ENCODE measurements at regions not wholly inside any gene's neighbourhood (a gene's known extent, or its start where the extent isn't known, plus 50 kb on each side); places are given as distances from the start of the nearest gene placed in this dataset.

DNA sequence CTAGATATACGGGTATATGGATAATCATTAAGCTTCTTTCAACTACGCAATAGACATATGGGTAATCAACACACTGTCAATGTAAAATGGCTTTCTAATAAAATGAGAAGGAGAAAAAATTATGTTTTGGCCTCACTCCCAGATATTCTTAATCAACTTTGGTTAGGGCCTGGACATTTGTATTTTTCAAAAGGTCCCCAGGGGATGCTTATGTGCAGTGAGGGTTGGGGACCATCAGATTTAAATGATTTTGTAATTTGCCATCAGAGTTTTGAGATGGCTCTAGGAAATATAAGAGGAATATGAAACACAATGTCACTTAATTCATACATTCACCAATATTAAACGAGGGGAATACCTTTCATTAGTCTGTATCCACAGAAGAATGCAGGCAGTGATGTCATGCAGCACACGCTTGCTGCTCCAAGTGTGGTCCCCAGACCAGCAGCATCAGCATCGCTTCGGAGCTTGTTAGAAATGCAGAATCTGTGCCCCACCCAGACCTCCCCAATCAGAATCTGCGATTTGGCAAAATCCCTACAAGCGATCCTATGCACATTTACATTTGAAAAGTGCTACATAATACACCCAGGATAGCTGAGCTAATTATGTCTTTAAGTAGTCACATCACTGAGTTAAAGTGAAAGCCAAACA, 75.1 kb downstream of the INHBA start:
- Histone ChIP-seq H3K36me3 (ENCODE audit: low read length) (no peaks in the 10 kb centered on the region), H2AFZ (ENCODE audit: low read depth, low read length, severe bottlenecking) (no peak overlapping the region), H3K9ac (ENCODE audit: low read length) (no peak overlapping the region), H4K20me1 (ENCODE audit: low read depth, low read length) (no peaks in the 10 kb centered on the region), H3K27ac (ENCODE audit: low read depth, low read length) (no peak overlapping the region), H3K4me3 (ENCODE audit: insufficient read depth, low read length, poor library complexity, severe bottlenecking) (no peak overlapping the region), H3K9me3 (ENCODE audit: insufficient read depth, low read length) (no peaks in the 10 kb centered on the region), H3K9me2 (replicated peaks; ENCODE audit: insufficient read depth, low read length) (no peaks in the 10 kb centered on the region), H3K4me2 (ENCODE audit: low read depth, low read length, poor library complexity, severe bottlenecking) (no peak overlapping the region), H3K27me3 (ENCODE audit: low read length) (no peaks in the 10 kb centered on the region), H3F3A (ENCODE audit: insufficient read depth) (no peaks in the 10 kb centered on the region), H3K79me2 (ENCODE audit: insufficient read depth, low read length) (no peaks in the 10 kb centered on the region)
- TF ChIP-seq EZH2phosphoT487 (conservative IDR thresholded peaks at IDR 0.05; ENCODE audit: low read length), result no peak

DNA sequence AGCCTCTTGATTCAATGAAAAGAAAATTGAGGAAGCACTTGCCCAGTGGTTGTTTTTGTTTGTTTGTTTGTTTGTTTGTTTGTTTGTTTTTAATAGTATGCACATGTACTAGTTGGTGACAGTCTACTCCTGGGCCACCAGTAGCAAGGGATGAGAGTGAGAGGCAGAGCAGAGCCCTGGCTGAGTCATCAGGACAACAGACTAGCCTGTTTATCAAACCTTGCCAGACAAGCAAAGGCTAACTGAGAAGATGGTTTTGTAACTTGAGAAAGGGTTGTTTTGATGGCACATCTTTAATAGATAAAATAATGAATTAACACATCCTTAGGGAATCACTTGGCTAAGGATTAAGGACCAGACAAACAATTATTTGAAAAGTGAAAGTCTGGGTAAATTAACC, 78.1 kb downstream of the INHBA start:
- Histone ChIP-seq H2AFZ (ENCODE audit: low read depth, low read length, severe bottlenecking) (no peak overlapping the region), H3K4me2 (ENCODE audit: low read depth, low read length, poor library complexity, severe bottlenecking) (no peak overlapping the region), H3K79me2 (ENCODE audit: insufficient read depth, low read length) (no peaks in the 10 kb centered on the region), H3K27ac (ENCODE audit: low read depth, low read length) (no peak overlapping the region), H3K4me3 (ENCODE audit: insufficient read depth, low read length, poor library complexity, severe bottlenecking) (no peak overlapping the region), H3K27me3 (ENCODE audit: low read length) (no peaks in the 10 kb centered on the region), H3K9me2 (replicated peaks; ENCODE audit: insufficient read depth, low read length) (no peaks in the 10 kb centered on the region), H3K9ac (ENCODE audit: low read length) (no peak overlapping the region), H3F3A (ENCODE audit: insufficient read depth) (no peaks in the 10 kb centered on the region), H3K36me3 (ENCODE audit: low read length) (no peaks in the 10 kb centered on the region), H4K20me1 (ENCODE audit: low read depth, low read length) (no peaks in the 10 kb centered on the region), H3K9me3 (ENCODE audit: insufficient read depth, low read length) (no peaks in the 10 kb centered on the region)
- TF ChIP-seq, protein P1, sequence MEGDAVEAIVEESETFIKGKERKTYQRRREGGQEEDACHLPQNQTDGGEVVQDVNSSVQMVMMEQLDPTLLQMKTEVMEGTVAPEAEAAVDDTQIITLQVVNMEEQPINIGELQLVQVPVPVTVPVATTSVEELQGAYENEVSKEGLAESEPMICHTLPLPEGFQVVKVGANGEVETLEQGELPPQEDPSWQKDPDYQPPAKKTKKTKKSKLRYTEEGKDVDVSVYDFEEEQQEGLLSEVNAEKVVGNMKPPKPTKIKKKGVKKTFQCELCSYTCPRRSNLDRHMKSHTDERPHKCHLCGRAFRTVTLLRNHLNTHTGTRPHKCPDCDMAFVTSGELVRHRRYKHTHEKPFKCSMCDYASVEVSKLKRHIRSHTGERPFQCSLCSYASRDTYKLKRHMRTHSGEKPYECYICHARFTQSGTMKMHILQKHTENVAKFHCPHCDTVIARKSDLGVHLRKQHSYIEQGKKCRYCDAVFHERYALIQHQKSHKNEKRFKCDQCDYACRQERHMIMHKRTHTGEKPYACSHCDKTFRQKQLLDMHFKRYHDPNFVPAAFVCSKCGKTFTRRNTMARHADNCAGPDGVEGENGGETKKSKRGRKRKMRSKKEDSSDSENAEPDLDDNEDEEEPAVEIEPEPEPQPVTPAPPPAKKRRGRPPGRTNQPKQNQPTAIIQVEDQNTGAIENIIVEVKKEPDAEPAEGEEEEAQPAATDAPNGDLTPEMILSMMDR (IDR thresholded peaks at IDR 0.05; ENCODE audit: insufficient read depth, low read length, poor library complexity, severe bottlenecking), result no peak
- no peak for TF ChIP-seq EZH2phosphoT487 (conservative IDR thresholded peaks at IDR 0.05; ENCODE audit: low read length)

DNA sequence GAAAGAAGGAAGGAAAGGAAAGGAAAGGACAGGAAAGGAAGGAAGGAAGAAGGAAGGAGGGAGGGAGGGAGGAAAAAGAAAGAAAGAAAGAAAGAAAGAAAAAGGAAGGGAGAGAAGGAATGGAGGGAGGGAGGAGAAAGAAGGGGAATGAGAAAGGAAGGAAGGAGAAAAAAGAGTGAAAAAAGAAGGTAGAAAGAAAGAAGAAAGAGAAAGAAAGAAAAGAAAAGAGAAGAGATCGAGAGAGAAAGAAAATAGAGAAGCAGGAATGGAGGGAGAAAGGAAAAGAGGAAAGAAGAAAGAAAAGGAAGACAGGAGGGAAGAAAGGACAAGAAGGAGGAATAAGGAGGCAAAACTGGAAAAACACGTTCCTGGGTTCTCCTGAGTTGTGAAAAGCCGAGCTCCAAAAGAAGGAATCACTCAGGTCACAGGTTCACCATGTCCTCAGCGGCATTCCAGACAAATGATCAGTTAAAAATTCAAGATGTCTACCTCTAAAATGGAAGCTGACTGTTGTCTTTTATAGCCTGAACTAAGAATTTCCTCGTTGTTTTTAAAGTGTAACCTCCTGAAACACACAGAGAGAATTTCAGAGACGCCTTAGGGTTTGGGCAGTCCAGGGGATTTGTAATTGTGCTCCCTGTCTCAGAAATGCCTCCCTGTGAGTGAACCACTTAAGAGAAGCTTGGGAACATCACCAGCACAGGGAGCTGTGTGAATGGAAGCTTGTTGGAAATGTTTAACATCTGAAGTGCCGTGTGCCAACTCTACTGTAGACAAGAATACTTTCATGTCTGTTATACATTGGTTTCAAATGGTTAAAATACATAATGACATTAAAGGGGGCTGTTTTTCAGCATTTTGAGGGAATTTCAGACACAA, 80.7 kb downstream of the INHBA start:
- no peaks in the 10 kb centered on the region for H3K9me2 ChIP-seq (replicated peaks; ENCODE audit: insufficient read depth, low read length)
- no peaks in the 10 kb centered on the region for H4K20me1 ChIP-seq (ENCODE audit: low read depth, low read length)
- H3F3A ChIP-seq (ENCODE audit: insufficient read depth), result no peaks in the 10 kb centered on the region
- H3K9me3 ChIP-seq (ENCODE audit: insufficient read depth, low read length), result no peaks in the 10 kb centered on the region
- no peak overlapping the region for H3K9ac ChIP-seq (ENCODE audit: low read length)
- H3K4me2 ChIP-seq (ENCODE audit: low read depth, low read length, poor library complexity, severe bottlenecking), result no peak overlapping the region
- H3K4me3 ChIP-seq (ENCODE audit: insufficient read depth, low read length, poor library complexity, severe bottlenecking), result no peak overlapping the region
- no peaks in the 10 kb centered on the region for H3K27me3 ChIP-seq (ENCODE audit: low read length)
- H2AFZ ChIP-seq (ENCODE audit: low read depth, low read length, severe bottlenecking), result no peak overlapping the region
- H3K27ac ChIP-seq (ENCODE audit: low read depth, low read length), result no peak overlapping the region
- H3K36me3 ChIP-seq (ENCODE audit: low read length), result no peaks in the 10 kb centered on the region
- no peaks in the 10 kb centered on the region for H3K79me2 ChIP-seq (ENCODE audit: insufficient read depth, low read length)
- TF ChIP-seq EZH2phosphoT487 (conservative IDR thresholded peaks at IDR 0.05; ENCODE audit: low read length), result no peak
- TF ChIP-seq, protein P1 (IDR thresholded peaks at IDR 0.05; ENCODE audit: insufficient read depth, low read length, poor library complexity, severe bottlenecking), result no peak

DNA sequence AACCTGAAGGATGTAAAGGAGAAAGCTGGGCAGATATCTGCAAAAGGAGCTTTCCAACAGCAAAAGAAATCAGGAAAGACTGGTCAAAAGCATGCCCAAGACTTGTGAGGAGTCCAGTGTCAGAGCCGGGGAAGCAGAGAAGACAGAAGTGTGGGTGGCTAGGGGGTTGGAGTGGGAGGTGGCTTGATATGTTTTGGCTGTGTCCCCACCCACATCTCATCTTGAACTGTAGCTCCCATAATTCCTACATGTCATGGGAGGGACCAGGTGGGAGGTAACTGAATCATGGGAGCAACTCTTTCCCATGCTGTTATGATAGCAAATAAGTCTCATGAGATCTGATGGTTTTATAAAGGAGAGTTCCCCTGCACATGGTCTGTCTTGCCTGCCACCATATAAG, 84.9 kb downstream of the INHBA start:
- Histone ChIP-seq H3K36me3 (ENCODE audit: low read length) (no peaks in the 10 kb centered on the region), H3K9ac (ENCODE audit: low read length) (no peak overlapping the region), H3K79me2 (ENCODE audit: insufficient read depth, low read length) (no peaks in the 10 kb centered on the region), H3K4me2 (ENCODE audit: low read depth, low read length, poor library complexity, severe bottlenecking) (no peak overlapping the region), H3F3A (ENCODE audit: insufficient read depth) (no peaks in the 10 kb centered on the region), H2AFZ (ENCODE audit: low read depth, low read length, severe bottlenecking) (no peak overlapping the region), H3K9me2 (replicated peaks; ENCODE audit: insufficient read depth, low read length) (no peaks in the 10 kb centered on the region), H3K9me3 (ENCODE audit: insufficient read depth, low read length) (no peaks in the 10 kb centered on the region), H4K20me1 (ENCODE audit: low read depth, low read length) (no peaks in the 10 kb centered on the region), H3K27ac (ENCODE audit: low read depth, low read length) (no peak overlapping the region), H3K27me3 (ENCODE audit: low read length) (no peaks in the 10 kb centered on the region), H3K4me3 (ENCODE audit: insufficient read depth, low read length, poor library complexity, severe bottlenecking) (no peak overlapping the region)
- TF ChIP-seq, protein P1 (IDR thresholded peaks at IDR 0.05; ENCODE audit: insufficient read depth, low read length, poor library complexity, severe bottlenecking), result no peak
- TF ChIP-seq EZH2phosphoT487 (conservative IDR thresholded peaks at IDR 0.05; ENCODE audit: low read length), result no peak

Data from SU-DHL-6 (cell line).